Nephron (organoid): ENCODE measurements at regions not wholly inside any gene's neighbourhood (a gene's known extent, or its start where the extent isn't known, plus 50 kb on each side); places are given as distances from the start of the nearest gene placed in this dataset.

Experiments used
- H3K27ac Mint-ChIP-seq, 3 experiments: 2 replicates each; pipeline ENCODE4 v1.8.0; 2020; ENCODE audit warnings: mixed read lengths in 3 of 3, mild to moderate bottlenecking in 2 of 3, moderate library complexity in 1 of 3
- H3K27me3 Mint-ChIP-seq: 2 replicates; pipeline ENCODE4 v1.8.0; 2021; ENCODE audit warnings: low read depth, mild to moderate bottlenecking, moderate library complexity, mixed read lengths
- H3K36me3 Mint-ChIP-seq: 2 replicates; pipeline ENCODE4 v1.8.0; 2020; ENCODE audit warnings: low read depth, mixed read lengths
- H3K4me1 Mint-ChIP-seq: 2 replicates; pipeline ENCODE4 v1.8.0; 2020; ENCODE audit warnings: mixed read lengths
- H3K4me3 Mint-ChIP-seq, 3 experiments: 2 replicates each; pipeline ENCODE4 v1.8.0; 2020; ENCODE audit warnings: mild to moderate bottlenecking in 3 of 3, mixed read lengths in 3 of 3, moderate library complexity in 2 of 3
- H3K9me3 Mint-ChIP-seq: 2 replicates; pipeline ENCODE4 v1.8.0; 2020; ENCODE audit warnings: mixed read lengths
- CTCF ChIP-seq, 3 experiments: fragments of 200-600 bp; sonication (generic); IDR thresholded peaks; one replicate each; pipeline ENCODE4 v1.5.0; 2021; ENCODE audit warnings: antibody characterized with exemption in 3 of 3; ENCODE audit not compliant: unreplicated experiment in 3 of 3

- H3K4me1 Mint-ChIP-seq = no peaks in the 10 kb centered on the region
- no peaks in the 10 kb centered on the region for H3K27me3 Mint-ChIP-seq
- TF ChIP-seq CTCF (IDR thresholded peaks at IDR 0.05; ENCODE audit: unreplicated experiment in 3 of 3) = no peak
These were observed 597.3 kb upstream of the PIK3C3 start for GRCh38 chr18:41357708-41358107.

GRCh38 chr18:41353777-41354528 lies 601.1 kb upstream of the PIK3C3 start:
- Mint-ChIP-seq H3K27ac (peak overlapping the region in 1 of 3 experiments; percentile 43), H3K4me3 (no peak overlapping the region), H3K36me3 (peaks cover 3% of the 10 kb centered on the region), H3K4me1 (no peaks in the 10 kb centered on the region), H3K9me3 (peaks cover 8% of the 10 kb centered on the region), H3K27me3 (no peaks in the 10 kb centered on the region)
- TF ChIP-seq CTCF (IDR thresholded peaks at IDR 0.05; ENCODE audit: unreplicated experiment in 3 of 3) = no peak

More at GRCh38 chr18:41357708-41358107, 597.3 kb upstream of the PIK3C3 start:
- H3K9me3 Mint-ChIP-seq = peaks cover 10% of the 10 kb centered on the region
- no peak overlapping the region for H3K4me3 Mint-ChIP-seq
- no peak overlapping the region for H3K27ac Mint-ChIP-seq
- peaks cover 3% of the 10 kb centered on the region for H3K36me3 Mint-ChIP-seq

GRCh38 chr18:41351430-41351829 lies 603.6 kb upstream of the PIK3C3 start:
- H3K4me3 Mint-ChIP-seq = no peak overlapping the region

GRCh38 chr18:41347057-41347456 lies 608.0 kb upstream of the PIK3C3 start:
- no peak overlapping the region for H3K27ac Mint-ChIP-seq
- no peaks in the 10 kb centered on the region for H3K4me1 Mint-ChIP-seq
- H3K9me3 Mint-ChIP-seq = no peaks in the 10 kb centered on the region
- TF ChIP-seq CTCF (IDR thresholded peaks at IDR 0.05; ENCODE audit: unreplicated experiment in 3 of 3) = no peak
- H3K27me3 Mint-ChIP-seq = no peaks in the 10 kb centered on the region
- H3K4me3 Mint-ChIP-seq = no peak overlapping the region
- no peaks in the 10 kb centered on the region for H3K36me3 Mint-ChIP-seq

More at GRCh38 chr18:41351430-41351829, 603.6 kb upstream of the PIK3C3 start:
- Mint-ChIP-seq H3K36me3 (no peaks in the 10 kb centered on the region), H3K9me3 (no peaks in the 10 kb centered on the region), H3K27ac (no peak overlapping the region), H3K27me3 (no peaks in the 10 kb centered on the region), H3K4me1 (no peaks in the 10 kb centered on the region)
- TF ChIP-seq CTCF (IDR thresholded peaks at IDR 0.05; ENCODE audit: unreplicated experiment in 3 of 3) = no peak

- Mint-ChIP-seq H3K27ac (no peak overlapping the region), H3K36me3 (no peaks in the 10 kb centered on the region), H3K9me3 (no peaks in the 10 kb centered on the region), H3K27me3 (no peaks in the 10 kb centered on the region), H3K4me1 (peaks cover 5% of the 10 kb centered on the region), H3K4me3 (no peak overlapping the region)
- TF ChIP-seq CTCF (IDR thresholded peaks at IDR 0.05; ENCODE audit: unreplicated experiment in 3 of 3) = no peak
These were observed 611.2 kb upstream of the PIK3C3 start for GRCh38 chr18:41343808-41344207.

GRCh38 chr18:41338341-41338740 lies 616.7 kb upstream of the PIK3C3 start:
- no peak for TF ChIP-seq CTCF (IDR thresholded peaks at IDR 0.05; ENCODE audit: unreplicated experiment in 3 of 3)
- Mint-ChIP-seq H3K27me3 (no peaks in the 10 kb centered on the region), H3K4me3 (no peak overlapping the region), H3K36me3 (no peaks in the 10 kb centered on the region), H3K27ac (peak overlapping the region; percentile 31 to 70 (median 58)), H3K4me1 (peaks cover 5% of the 10 kb centered on the region), H3K9me3 (no peaks in the 10 kb centered on the region)
